ENCODE measurements at regions not wholly inside any gene's neighbourhood (a gene's known extent, or its start where the extent isn't known, plus 50 kb on each side); places are given as distances from the start of the nearest gene placed in this dataset.
A peak's percentile ranks its signal among the peaks of the same experiment; 100 is the strongest.

- Histone ChIP-seq H4K8ac (ENCODE audit: low read length) (no peak overlapping the region), H3K9me3 (ENCODE audit: control insufficient read depth, low read length) (no peaks in the 10 kb centered on the region), H2AFZ (ENCODE audit: low read depth, low read length) (no peak overlapping the region), H2BK12ac (ENCODE audit: low read length in 2 of 2) (no peak overlapping the region), H2BK15ac (ENCODE audit: low read depth, poor library complexity, severe bottlenecking) (no peak overlapping the region), H3K27ac (ENCODE audit: low read length, poor library complexity, severe bottlenecking) (no peak overlapping the region), H4K91ac (ENCODE audit: low read length) (no peak overlapping the region), H3K4me2 (ENCODE audit: low read length, poor library complexity, severe bottlenecking) (no peak overlapping the region), H3K4ac (ENCODE audit: low read depth in 1 of 2, low read length in 2 of 2) (no peak overlapping the region), H3K23ac (ENCODE audit: low read length in 2 of 2) (no peak overlapping the region), H3K36me3 (ENCODE audit: control insufficient read depth in 1 of 2, insufficient read depth in 2 of 2, low read depth in 1 of 2, low read length in 2 of 2) (no peaks in the 10 kb centered on the region), H3K79me1 (replicated peaks; ENCODE audit: low read length, poor library complexity, severe bottlenecking) (no peaks in the 10 kb centered on the region), H2AK5ac (ENCODE audit: low read length, severe bottlenecking) (no peak overlapping the region), H2BK5ac (ENCODE audit: low read depth, low read length, poor library complexity, severe bottlenecking) (no peak overlapping the region), H3K4me1 (ENCODE audit: control insufficient read depth, insufficient read depth, low read depth, low read length) (no peaks in the 10 kb centered on the region), H3K14ac (ENCODE audit: low read length in 2 of 2) (no peak overlapping the region), H3K27me3 (ENCODE audit: control insufficient read depth in 1 of 2, insufficient read depth in 1 of 2, low read length in 2 of 2) (no peaks in the 10 kb centered on the region), H2BK120ac (ENCODE audit: low read depth, low read length) (no peak overlapping the region), H3K18ac (ENCODE audit: low read depth in 1 of 2, low read length in 2 of 2) (no peak overlapping the region), H3K9ac (ENCODE audit: low read length) (no peak overlapping the region), H3K4me3 (ENCODE audit: insufficient read depth in 1 of 2, low read depth in 1 of 2, low read length in 2 of 2) (no peak overlapping the region)
- DNase-seq: no peak
- 25% methylated on average over 4 of the region's 4 CpGs for WGBS
Observed at GRCh38 chr12:42982828-42983227, 393.3 kb upstream of the PRICKLE1 start.

GRCh38 chr12:42981379-42981778 is 391.8 kb upstream of the PRICKLE1 start:
- no peak overlapping the region for H3K23ac ChIP-seq (ENCODE audit: low read length in 2 of 2)

GRCh38 chr12:42980441-42980840 is 390.9 kb upstream of the PRICKLE1 start:
- H3K27ac ChIP-seq (ENCODE audit: low read length, poor library complexity, severe bottlenecking): no peak overlapping the region
- H3K4me2 ChIP-seq (ENCODE audit: low read length, poor library complexity, severe bottlenecking): no peak overlapping the region
- no peak overlapping the region for H2BK120ac ChIP-seq (ENCODE audit: low read depth, low read length)
- H2BK15ac ChIP-seq (ENCODE audit: low read depth, poor library complexity, severe bottlenecking): no peak overlapping the region
- no peaks in the 10 kb centered on the region for H3K4me1 ChIP-seq (ENCODE audit: control insufficient read depth, insufficient read depth, low read depth, low read length)
- no peak overlapping the region for H4K8ac ChIP-seq (ENCODE audit: low read length)
- no peak overlapping the region for H3K14ac ChIP-seq (ENCODE audit: low read length in 2 of 2)
- H4K91ac ChIP-seq (ENCODE audit: low read length): no peak overlapping the region
- H3K36me3 ChIP-seq (ENCODE audit: control insufficient read depth in 1 of 2, insufficient read depth in 2 of 2, low read depth in 1 of 2, low read length in 2 of 2): no peaks in the 10 kb centered on the region
- DNase-seq: no peak
- no peak overlapping the region for H2BK5ac ChIP-seq (ENCODE audit: low read depth, low read length, poor library complexity, severe bottlenecking)
- no peak overlapping the region for H2AFZ ChIP-seq (ENCODE audit: low read depth, low read length)
- no peak overlapping the region for H3K4me3 ChIP-seq (ENCODE audit: insufficient read depth in 1 of 2, low read depth in 1 of 2, low read length in 2 of 2)
- 74% methylated on average over 3 of the region's 5 CpGs for WGBS
- H2AK5ac ChIP-seq (ENCODE audit: low read length, severe bottlenecking): no peak overlapping the region
- H3K4ac ChIP-seq (ENCODE audit: low read depth in 1 of 2, low read length in 2 of 2): no peak overlapping the region
- H3K18ac ChIP-seq (ENCODE audit: low read depth in 1 of 2, low read length in 2 of 2): no peak overlapping the region
- no peaks in the 10 kb centered on the region for H3K27me3 ChIP-seq (ENCODE audit: control insufficient read depth in 1 of 2, insufficient read depth in 1 of 2, low read length in 2 of 2)
- no peak overlapping the region for H3K23ac ChIP-seq (ENCODE audit: low read length in 2 of 2)
- H3K79me1 ChIP-seq (replicated peaks; ENCODE audit: low read length, poor library complexity, severe bottlenecking): no peaks in the 10 kb centered on the region
- no peak overlapping the region for H2BK12ac ChIP-seq (ENCODE audit: low read length in 2 of 2)
- no peak overlapping the region for H3K9ac ChIP-seq (ENCODE audit: low read length)
- no peaks in the 10 kb centered on the region for H3K9me3 ChIP-seq (ENCODE audit: control insufficient read depth, low read length)

More at GRCh38 chr12:42981379-42981778, 391.8 kb upstream of the PRICKLE1 start:
- Histone ChIP-seq H2BK120ac (ENCODE audit: low read depth, low read length) (no peak overlapping the region), H3K4me2 (ENCODE audit: low read length, poor library complexity, severe bottlenecking) (no peak overlapping the region), H3K14ac (ENCODE audit: low read length in 2 of 2) (no peak overlapping the region), H3K79me1 (replicated peaks; ENCODE audit: low read length, poor library complexity, severe bottlenecking) (no peaks in the 10 kb centered on the region), H3K27ac (ENCODE audit: low read length, poor library complexity, severe bottlenecking) (peak overlapping the region; percentile 10), H4K91ac (ENCODE audit: low read length) (no peak overlapping the region), H3K9me3 (ENCODE audit: control insufficient read depth, low read length) (no peaks in the 10 kb centered on the region), H3K4me3 (ENCODE audit: insufficient read depth in 1 of 2, low read depth in 1 of 2, low read length in 2 of 2) (no peak overlapping the region), H4K8ac (ENCODE audit: low read length) (no peak overlapping the region), H3K18ac (ENCODE audit: low read depth in 1 of 2, low read length in 2 of 2) (no peak overlapping the region), H2AK5ac (ENCODE audit: low read length, severe bottlenecking) (no peak overlapping the region), H2BK5ac (ENCODE audit: low read depth, low read length, poor library complexity, severe bottlenecking) (no peak overlapping the region), H2BK12ac (ENCODE audit: low read length in 2 of 2) (no peak overlapping the region), H2AFZ (ENCODE audit: low read depth, low read length) (no peak overlapping the region), H2BK15ac (ENCODE audit: low read depth, poor library complexity, severe bottlenecking) (no peak overlapping the region), H3K36me3 (ENCODE audit: control insufficient read depth in 1 of 2, insufficient read depth in 2 of 2, low read depth in 1 of 2, low read length in 2 of 2) (no peaks in the 10 kb centered on the region), H3K4ac (ENCODE audit: low read depth in 1 of 2, low read length in 2 of 2) (no peak overlapping the region), H3K9ac (ENCODE audit: low read length) (no peak overlapping the region), H3K4me1 (ENCODE audit: control insufficient read depth, insufficient read depth, low read depth, low read length) (no peaks in the 10 kb centered on the region), H3K27me3 (ENCODE audit: control insufficient read depth in 1 of 2, insufficient read depth in 1 of 2, low read length in 2 of 2) (no peaks in the 10 kb centered on the region)
- peak; percentile 83 for DNase-seq
- no CpG with 5 or more reads among the region's 3 CpGs for WGBS

GRCh38 chr12:42979746-42980145 is 390.2 kb upstream of the PRICKLE1 start:
- H3K14ac ChIP-seq (ENCODE audit: low read length in 2 of 2): no peak overlapping the region
- no peak overlapping the region for H3K9ac ChIP-seq (ENCODE audit: low read length)
- H3K27me3 ChIP-seq (ENCODE audit: control insufficient read depth in 1 of 2, insufficient read depth in 1 of 2, low read length in 2 of 2): no peaks in the 10 kb centered on the region
- peak overlapping the region in 1 of 2 experiments; percentile 89 for H3K18ac ChIP-seq (ENCODE audit: low read depth in 1 of 2, low read length in 2 of 2)
- H2BK120ac ChIP-seq (ENCODE audit: low read depth, low read length): no peak overlapping the region
- DNase-seq: no peak
- no peak overlapping the region for H3K27ac ChIP-seq (ENCODE audit: low read length, poor library complexity, severe bottlenecking)
- H2AFZ ChIP-seq (ENCODE audit: low read depth, low read length): no peak overlapping the region
- H3K36me3 ChIP-seq (ENCODE audit: control insufficient read depth in 1 of 2, insufficient read depth in 2 of 2, low read depth in 1 of 2, low read length in 2 of 2): no peaks in the 10 kb centered on the region
- H4K91ac ChIP-seq (ENCODE audit: low read length): no peak overlapping the region
- no peak overlapping the region for H3K4me3 ChIP-seq (ENCODE audit: insufficient read depth in 1 of 2, low read depth in 1 of 2, low read length in 2 of 2)
- H2BK12ac ChIP-seq (ENCODE audit: low read length in 2 of 2): no peak overlapping the region
- no peak overlapping the region for H3K4ac ChIP-seq (ENCODE audit: low read depth in 1 of 2, low read length in 2 of 2)
- H3K4me1 ChIP-seq (ENCODE audit: control insufficient read depth, insufficient read depth, low read depth, low read length): no peaks in the 10 kb centered on the region
- H2AK5ac ChIP-seq (ENCODE audit: low read length, severe bottlenecking): no peak overlapping the region
- no peak overlapping the region for H3K4me2 ChIP-seq (ENCODE audit: low read length, poor library complexity, severe bottlenecking)
- H4K8ac ChIP-seq (ENCODE audit: low read length): peak overlapping the region; percentile 5
- H3K79me1 ChIP-seq (replicated peaks; ENCODE audit: low read length, poor library complexity, severe bottlenecking): no peaks in the 10 kb centered on the region
- H2BK5ac ChIP-seq (ENCODE audit: low read depth, low read length, poor library complexity, severe bottlenecking): no peak overlapping the region
- H2BK15ac ChIP-seq (ENCODE audit: low read depth, poor library complexity, severe bottlenecking): no peak overlapping the region
- no peaks in the 10 kb centered on the region for H3K9me3 ChIP-seq (ENCODE audit: control insufficient read depth, low read length)
- no peak overlapping the region for H3K23ac ChIP-seq (ENCODE audit: low read length in 2 of 2)
